Thyroid gland (tissue), 4 donors: ENCODE measurements at regions not wholly inside any gene's neighbourhood (a gene's known extent, or its start where the extent isn't known, plus 50 kb on each side); places are given as distances from the start of the nearest gene placed in this dataset.

ENCODE experiments used
- POLR2A ChIP-seq, 2 donors: fragments of 450-650 bp; IDR thresholded peaks; one replicate each; pipeline ENCODE4 v1.6.1; 2017; ENCODE audit warnings: antibody characterized with exemption in 2 of 2, mild to moderate bottlenecking in 2 of 2, moderate library complexity in 1 of 2
- TF ChIP-seq, protein P1 (sequence below), 6 experiments: fragments of 200-600 bp in 3 of 6; fragments of 450-650 bp in 3 of 6; sonication (generic) in 3 of 6; IDR thresholded peaks; one replicate each; pipeline ENCODE4 v1.5.1; 2016 to 2019; ENCODE audit warnings: antibody characterized with exemption in 6 of 6, mild to moderate bottlenecking in 2 of 6, inconsistent platforms in 1 of 6, moderate library complexity in 1 of 6

DNA sequence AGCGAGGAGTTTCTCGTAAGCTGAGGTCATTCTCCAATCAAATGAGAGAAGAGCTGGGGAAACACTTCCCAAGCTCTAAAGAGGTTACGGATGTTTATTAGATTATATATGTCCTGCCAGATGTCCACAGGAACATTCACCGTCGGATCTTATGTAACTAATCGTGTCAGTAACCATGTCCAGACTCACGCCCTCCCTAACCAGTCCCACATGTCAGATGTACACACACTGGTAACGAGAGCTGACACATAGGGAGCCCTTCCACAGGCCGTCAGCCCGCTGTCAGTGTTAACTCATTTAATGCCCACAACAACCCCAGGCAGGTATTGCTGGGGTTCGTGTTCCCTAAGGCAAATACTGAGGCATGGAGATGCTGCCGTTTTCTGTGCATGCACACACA, 223.7 kb upstream of the RTL1 start:
- TF ChIP-seq, protein P1, sequence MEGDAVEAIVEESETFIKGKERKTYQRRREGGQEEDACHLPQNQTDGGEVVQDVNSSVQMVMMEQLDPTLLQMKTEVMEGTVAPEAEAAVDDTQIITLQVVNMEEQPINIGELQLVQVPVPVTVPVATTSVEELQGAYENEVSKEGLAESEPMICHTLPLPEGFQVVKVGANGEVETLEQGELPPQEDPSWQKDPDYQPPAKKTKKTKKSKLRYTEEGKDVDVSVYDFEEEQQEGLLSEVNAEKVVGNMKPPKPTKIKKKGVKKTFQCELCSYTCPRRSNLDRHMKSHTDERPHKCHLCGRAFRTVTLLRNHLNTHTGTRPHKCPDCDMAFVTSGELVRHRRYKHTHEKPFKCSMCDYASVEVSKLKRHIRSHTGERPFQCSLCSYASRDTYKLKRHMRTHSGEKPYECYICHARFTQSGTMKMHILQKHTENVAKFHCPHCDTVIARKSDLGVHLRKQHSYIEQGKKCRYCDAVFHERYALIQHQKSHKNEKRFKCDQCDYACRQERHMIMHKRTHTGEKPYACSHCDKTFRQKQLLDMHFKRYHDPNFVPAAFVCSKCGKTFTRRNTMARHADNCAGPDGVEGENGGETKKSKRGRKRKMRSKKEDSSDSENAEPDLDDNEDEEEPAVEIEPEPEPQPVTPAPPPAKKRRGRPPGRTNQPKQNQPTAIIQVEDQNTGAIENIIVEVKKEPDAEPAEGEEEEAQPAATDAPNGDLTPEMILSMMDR (IDR thresholded peaks at IDR 0.05) = no peak
- no peak for TF ChIP-seq POLR2A (IDR thresholded peaks at IDR 0.05)
